MM.1S (cell line): ENCODE measurements at regions not wholly inside any gene's neighbourhood (a gene's known extent, or its start where the extent isn't known, plus 50 kb on each side); places are given as distances from the start of the nearest gene placed in this dataset.

Experiments used
- DNase-seq: peaks from one replicate; pipeline ENCODE4 v3.0.0-alpha.2; 2015
- H2AFZ ChIP-seq: fragments of 300-600 bp; sonication (generic); 2 replicates; pipeline ENCODE4 v1.6.0; 2016; ENCODE audit warnings: antibody characterized with exemption, low read length
- H3F3A ChIP-seq: fragments of 300-600 bp; sonication (generic); 2 replicates; pipeline ENCODE4 v1.6.1; 2016; ENCODE audit warnings: mild to moderate bottlenecking, antibody characterized with exemption, low read length, moderate library complexity, mixed read lengths; ENCODE audit not compliant: insufficient read depth
- H3K27ac ChIP-seq: fragments of 300-600 bp; sonication (generic); 2 replicates; pipeline ENCODE4 v1.5.1; 2016; ENCODE audit warnings: mild to moderate bottlenecking, low read length
- H3K27me3 ChIP-seq: fragments of 300-600 bp; sonication (generic); replicated peaks from 2 replicates; pipeline ENCODE4 v1.6.0; 2016; ENCODE audit warnings: low read length; ENCODE audit not compliant: insufficient read depth
- H3K36me3 ChIP-seq: fragments of 300-600 bp; sonication (generic); replicated peaks from 2 replicates; pipeline ENCODE4 v1.6.1; 2016; ENCODE audit warnings: mild to moderate bottlenecking, low read length, mixed read lengths; ENCODE audit not compliant: insufficient read depth
- H3K4me1 ChIP-seq: fragments of 300-600 bp; sonication (generic); 2 replicates; pipeline ENCODE4 v1.6.1; 2016; ENCODE audit warnings: low read length, mixed read lengths
- H3K4me2 ChIP-seq: fragments of 300-600 bp; sonication (generic); 2 replicates; pipeline ENCODE4 v1.6.0; 2016; ENCODE audit warnings: low read depth, low read length
- H3K4me3 ChIP-seq: fragments of 300-600 bp; sonication (generic); 2 replicates; pipeline ENCODE4 v1.5.1; 2016; ENCODE audit warnings: low read length, mixed read lengths
- H3K79me2 ChIP-seq: fragments of 300-600 bp; sonication (generic); 2 replicates; pipeline ENCODE4 v1.6.1; 2016; ENCODE audit warnings: mixed run types, low read length, mixed read lengths
- H3K9ac ChIP-seq: fragments of 300-600 bp; sonication (generic); 2 replicates; pipeline ENCODE4 v1.6.1; 2016; ENCODE audit warnings: low read length, mixed read lengths
- H3K9me2 ChIP-seq: fragments of 300-600 bp; sonication (generic); replicated peaks from 2 replicates; pipeline ENCODE4 v1.6.1; 2016; ENCODE audit warnings: mild to moderate bottlenecking, low read length, mixed read lengths; ENCODE audit not compliant: insufficient read depth
- H3K9me3 ChIP-seq: fragments of 300-600 bp; sonication (generic); replicated peaks from 2 replicates; pipeline ENCODE4 v1.6.1; 2016; ENCODE audit warnings: mild to moderate bottlenecking, low read length, mixed read lengths; ENCODE audit not compliant: insufficient read depth
- H4K20me1 ChIP-seq: fragments of 300-600 bp; sonication (generic); 2 replicates; pipeline ENCODE4 v1.6.1; 2016; ENCODE audit warnings: mild to moderate bottlenecking, low read length, moderate library complexity, mixed read lengths; ENCODE audit not compliant: insufficient read depth
- EZH2 ChIP-seq: fragments of 300-600 bp; sonication (generic); optimal IDR thresholded peaks from 2 replicates; pipeline ENCODE3; 2017; ENCODE audit warnings: low read depth, mild to moderate bottlenecking, antibody characterized with exemption, low read length, mixed read lengths
- EZH2phosphoT487 ChIP-seq: fragments of 300-600 bp; sonication (generic); IDR thresholded peaks from 2 replicates; pipeline ENCODE4 v1.6.1; 2018; ENCODE audit warnings: antibody characterized with exemption, low read length
- TF ChIP-seq, protein P1 (sequence below): fragments of 300-600 bp; sonication (generic); IDR thresholded peaks from 2 replicates; pipeline ENCODE4 v1.5.1; 2016; ENCODE audit warnings: antibody characterized with exemption, low read length, mixed read lengths

DNA sequence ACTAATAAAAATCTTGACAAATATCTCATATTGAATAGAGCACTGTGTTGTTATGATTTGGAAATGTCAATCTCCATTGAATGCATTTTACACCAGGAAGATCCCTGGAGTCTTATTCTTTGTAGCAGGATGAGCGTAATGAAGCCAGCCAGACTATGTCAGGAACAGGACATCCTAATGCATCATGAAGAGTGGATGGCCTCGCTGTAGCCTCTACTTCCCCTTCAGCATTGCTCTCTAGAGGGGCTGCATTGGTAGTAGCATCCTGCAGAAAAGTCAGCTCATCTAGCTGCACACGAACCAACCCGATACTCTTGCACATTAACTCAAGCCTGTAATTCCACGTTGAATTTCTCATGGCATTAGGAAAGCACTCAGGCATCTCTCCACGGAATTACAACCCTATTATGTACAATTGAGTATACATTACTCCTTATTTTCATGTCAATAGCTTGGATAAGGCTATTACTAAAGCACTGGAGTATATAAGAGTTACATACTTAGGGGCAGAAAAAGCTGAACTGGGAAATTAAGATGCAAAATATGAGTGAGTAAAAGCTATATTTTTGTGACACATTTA is 76.1 kb downstream of the CMPK2 start:
- Histone ChIP-seq H3K9me2 (no peaks in the 10 kb centered on the region), H3K9ac (no peak overlapping the region), H3K79me2 (no peaks in the 10 kb centered on the region), H3K4me3 (no peak overlapping the region), H3K4me2 (no peak overlapping the region), H3K9me3 (no peaks in the 10 kb centered on the region), H3K4me1 (no peaks in the 10 kb centered on the region), H3K27me3 (no peaks in the 10 kb centered on the region), H2AFZ (no peak overlapping the region), H3K27ac (no peak overlapping the region), H3K36me3 (no peaks in the 10 kb centered on the region), H3F3A (no peaks in the 10 kb centered on the region), H4K20me1 (no peaks in the 10 kb centered on the region)
- TF ChIP-seq EZH2 (no peak), EZH2phosphoT487 (no peak)
- TF ChIP-seq, protein P1, sequence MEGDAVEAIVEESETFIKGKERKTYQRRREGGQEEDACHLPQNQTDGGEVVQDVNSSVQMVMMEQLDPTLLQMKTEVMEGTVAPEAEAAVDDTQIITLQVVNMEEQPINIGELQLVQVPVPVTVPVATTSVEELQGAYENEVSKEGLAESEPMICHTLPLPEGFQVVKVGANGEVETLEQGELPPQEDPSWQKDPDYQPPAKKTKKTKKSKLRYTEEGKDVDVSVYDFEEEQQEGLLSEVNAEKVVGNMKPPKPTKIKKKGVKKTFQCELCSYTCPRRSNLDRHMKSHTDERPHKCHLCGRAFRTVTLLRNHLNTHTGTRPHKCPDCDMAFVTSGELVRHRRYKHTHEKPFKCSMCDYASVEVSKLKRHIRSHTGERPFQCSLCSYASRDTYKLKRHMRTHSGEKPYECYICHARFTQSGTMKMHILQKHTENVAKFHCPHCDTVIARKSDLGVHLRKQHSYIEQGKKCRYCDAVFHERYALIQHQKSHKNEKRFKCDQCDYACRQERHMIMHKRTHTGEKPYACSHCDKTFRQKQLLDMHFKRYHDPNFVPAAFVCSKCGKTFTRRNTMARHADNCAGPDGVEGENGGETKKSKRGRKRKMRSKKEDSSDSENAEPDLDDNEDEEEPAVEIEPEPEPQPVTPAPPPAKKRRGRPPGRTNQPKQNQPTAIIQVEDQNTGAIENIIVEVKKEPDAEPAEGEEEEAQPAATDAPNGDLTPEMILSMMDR: no peak
- no peak for DNase-seq

DNA sequence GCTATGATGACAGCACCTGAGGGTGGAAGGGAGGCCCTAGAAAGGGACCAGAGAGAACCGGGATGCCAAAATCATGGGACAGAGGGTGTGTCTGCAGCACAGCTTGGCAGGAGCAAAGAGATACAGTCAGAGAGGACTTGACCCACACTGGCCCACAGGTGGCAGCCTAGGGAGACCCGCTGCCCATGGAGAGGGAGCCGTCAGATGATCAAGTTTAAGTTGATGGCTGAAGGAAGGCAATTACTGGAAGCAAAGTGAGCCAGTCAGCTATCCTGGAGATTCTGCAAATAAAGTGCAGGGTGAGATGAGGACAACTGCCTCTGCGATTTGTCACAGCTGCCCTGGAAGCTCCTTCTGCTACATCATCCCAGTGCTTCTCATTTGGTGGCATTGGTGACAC is 74.0 kb downstream of the CMPK2 start:
- Histone ChIP-seq H3K4me2 (no peak overlapping the region), H3K27ac (no peak overlapping the region), H3K9ac (no peak overlapping the region), H3F3A (no peaks in the 10 kb centered on the region), H3K9me3 (no peaks in the 10 kb centered on the region), H3K36me3 (no peaks in the 10 kb centered on the region), H3K27me3 (no peaks in the 10 kb centered on the region), H3K79me2 (no peaks in the 10 kb centered on the region), H4K20me1 (no peaks in the 10 kb centered on the region), H2AFZ (no peak overlapping the region), H3K4me1 (no peaks in the 10 kb centered on the region), H3K9me2 (no peaks in the 10 kb centered on the region), H3K4me3 (no peak overlapping the region)
- DNase-seq: no peak
- TF ChIP-seq, protein P1: no peak
- TF ChIP-seq EZH2phosphoT487 (no peak), EZH2 (no peak)

DNA sequence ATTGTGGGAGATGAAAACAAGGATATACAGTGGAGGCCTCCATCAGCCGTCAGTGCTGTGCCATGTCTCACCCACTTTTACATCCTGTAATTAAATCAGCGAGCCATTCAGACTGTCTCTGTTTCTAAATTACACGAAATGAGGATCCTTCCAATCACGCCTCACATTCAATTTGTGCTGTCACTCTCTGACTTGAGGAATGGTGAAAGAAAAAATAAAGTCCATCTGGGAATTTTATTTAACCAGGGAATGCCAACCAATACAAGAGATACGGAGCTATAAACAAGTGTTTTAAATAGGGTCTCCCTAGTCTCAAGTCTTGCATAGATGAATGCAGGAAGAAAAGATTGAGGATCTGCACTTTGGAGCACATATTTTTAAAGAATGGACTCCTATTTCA is 72.8 kb downstream of the CMPK2 start:
- no peaks in the 10 kb centered on the region for H3K36me3 ChIP-seq
- H3K4me2 ChIP-seq: no peak overlapping the region
- no peaks in the 10 kb centered on the region for H3F3A ChIP-seq
- no peak overlapping the region for H2AFZ ChIP-seq
- no peak for DNase-seq
- no peaks in the 10 kb centered on the region for H3K4me1 ChIP-seq
- no peaks in the 10 kb centered on the region for H3K9me3 ChIP-seq
- no peaks in the 10 kb centered on the region for H4K20me1 ChIP-seq
- no peak overlapping the region for H3K9ac ChIP-seq
- H3K27me3 ChIP-seq: no peaks in the 10 kb centered on the region
- H3K9me2 ChIP-seq: no peaks in the 10 kb centered on the region
- H3K79me2 ChIP-seq: no peaks in the 10 kb centered on the region
- no peak for TF ChIP-seq EZH2phosphoT487
- TF ChIP-seq, protein P1: no peak
- no peak for TF ChIP-seq EZH2
- no peak overlapping the region for H3K4me3 ChIP-seq
- no peak overlapping the region for H3K27ac ChIP-seq
